HG03135 (cell line): ENCODE measurements at regions not wholly inside any gene's neighbourhood (a gene's known extent, or its start where the extent isn't known, plus 50 kb on each side); places are given as distances from the start of the nearest gene placed in this dataset.

ENCODE experiments used
- ATAC-seq: cut with Tn5 transposase; IDR thresholded peaks from one replicate; pipeline ENCODE4 v1.9.1; 2021; ENCODE audit warnings: mild to moderate bottlenecking, moderate library complexity; ENCODE audit not compliant: unreplicated experiment

DNA sequence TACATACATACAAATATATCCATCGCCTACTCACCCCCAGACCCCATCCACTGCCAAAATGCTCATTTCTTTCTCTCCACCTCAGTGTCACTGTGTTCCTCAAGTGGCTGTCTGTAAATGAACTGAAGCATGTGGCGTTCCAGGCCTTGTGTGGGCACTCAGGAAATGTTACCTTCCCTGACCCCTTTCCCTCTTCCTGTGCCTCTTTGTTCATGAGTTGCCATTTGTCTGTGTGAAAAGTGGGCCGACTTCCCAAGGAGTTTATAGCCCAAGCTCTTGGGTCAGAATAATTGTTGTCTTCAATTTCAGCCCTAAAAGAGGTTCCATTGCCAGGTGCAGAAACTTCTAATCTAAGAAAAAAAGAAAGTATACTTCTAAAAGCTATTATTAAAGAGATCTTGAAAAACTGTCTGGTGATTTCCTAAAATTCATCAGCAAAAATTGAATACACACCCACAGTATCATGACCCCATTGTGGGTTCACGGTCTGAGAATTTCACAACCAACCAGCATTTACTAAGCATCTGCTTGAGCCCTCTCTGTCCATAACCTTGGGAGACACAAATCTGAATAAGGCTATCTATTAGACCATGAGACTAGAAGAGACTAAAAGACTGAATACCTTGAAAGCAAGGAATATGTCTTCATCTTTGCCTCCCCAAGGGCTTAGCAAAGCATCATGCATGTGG, 201.4 kb upstream of the EEA1 start:
- no peak for ATAC-seq

DNA sequence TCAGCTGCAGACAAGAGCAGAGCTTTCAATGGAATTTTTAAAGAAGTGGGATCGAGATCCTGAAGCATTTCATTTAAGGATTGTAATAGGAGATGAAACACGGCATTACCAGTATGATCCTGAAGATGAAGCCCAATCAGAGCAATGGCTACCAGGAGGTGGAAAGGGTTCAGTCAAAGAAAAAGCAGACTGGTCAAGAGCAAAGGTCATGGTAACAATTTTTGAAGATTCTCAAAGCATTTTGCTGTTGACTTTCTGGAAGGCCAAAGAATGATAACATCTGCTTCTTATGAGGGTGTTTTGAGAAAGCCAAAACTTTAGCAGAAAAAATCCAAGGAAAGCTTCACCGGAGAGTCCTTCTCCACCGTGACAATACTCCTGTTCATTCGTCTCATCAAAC, 204.3 kb upstream of the EEA1 start:
- no peak for ATAC-seq

DNA sequence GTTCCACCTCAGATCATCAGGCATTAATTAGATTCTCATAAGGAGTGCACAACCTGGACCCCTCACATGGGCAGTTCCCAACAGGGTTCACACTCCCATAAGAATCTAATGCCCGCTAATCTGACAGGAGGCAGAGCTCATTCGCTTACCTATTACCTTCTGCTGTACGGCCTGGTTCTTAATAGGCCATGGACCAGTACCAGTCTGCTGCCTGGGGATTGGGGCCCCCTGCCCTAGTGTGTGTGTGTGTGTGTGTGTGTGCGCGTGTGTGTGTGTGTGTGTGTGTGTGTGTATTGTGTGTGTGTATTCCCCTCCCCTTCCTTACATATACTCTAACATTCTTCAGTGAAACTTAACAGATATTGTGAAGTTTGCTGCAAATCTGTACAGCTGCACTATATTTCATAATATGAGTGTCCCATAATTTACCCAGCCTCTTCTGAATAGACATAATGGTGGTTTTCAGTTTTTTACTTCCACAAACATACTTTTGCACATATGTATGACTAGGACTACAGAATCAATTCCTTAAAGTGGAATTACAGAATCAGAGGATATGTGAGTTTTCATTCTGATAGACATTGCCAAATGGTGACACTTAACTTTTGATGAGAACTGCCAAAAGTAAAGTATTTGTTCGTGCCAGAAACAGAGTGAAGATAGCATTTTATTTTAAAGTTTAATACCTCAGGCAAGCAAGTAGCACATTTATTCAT, 205.2 kb upstream of the EEA1 start:
- ATAC-seq, result no peak

DNA sequence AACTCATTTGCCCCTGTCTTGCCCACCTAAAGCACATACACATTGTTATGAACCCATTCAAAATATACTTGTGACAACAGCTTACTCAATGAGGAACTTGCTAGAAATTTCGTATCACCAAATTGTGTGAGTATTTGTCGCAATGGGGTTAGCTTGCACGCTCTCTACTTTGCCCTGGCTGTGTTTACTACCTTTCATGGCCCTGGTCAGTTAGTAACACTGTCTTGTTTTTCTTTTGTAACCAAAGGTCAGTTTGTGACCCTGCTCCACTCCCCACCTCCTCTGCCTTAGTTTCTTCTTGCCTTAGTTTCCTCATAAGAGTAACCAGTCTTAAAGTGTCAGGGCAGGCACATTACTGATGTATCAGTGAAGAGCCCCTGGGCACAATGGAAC, 205.8 kb upstream of the EEA1 start:
- no peak for ATAC-seq

DNA sequence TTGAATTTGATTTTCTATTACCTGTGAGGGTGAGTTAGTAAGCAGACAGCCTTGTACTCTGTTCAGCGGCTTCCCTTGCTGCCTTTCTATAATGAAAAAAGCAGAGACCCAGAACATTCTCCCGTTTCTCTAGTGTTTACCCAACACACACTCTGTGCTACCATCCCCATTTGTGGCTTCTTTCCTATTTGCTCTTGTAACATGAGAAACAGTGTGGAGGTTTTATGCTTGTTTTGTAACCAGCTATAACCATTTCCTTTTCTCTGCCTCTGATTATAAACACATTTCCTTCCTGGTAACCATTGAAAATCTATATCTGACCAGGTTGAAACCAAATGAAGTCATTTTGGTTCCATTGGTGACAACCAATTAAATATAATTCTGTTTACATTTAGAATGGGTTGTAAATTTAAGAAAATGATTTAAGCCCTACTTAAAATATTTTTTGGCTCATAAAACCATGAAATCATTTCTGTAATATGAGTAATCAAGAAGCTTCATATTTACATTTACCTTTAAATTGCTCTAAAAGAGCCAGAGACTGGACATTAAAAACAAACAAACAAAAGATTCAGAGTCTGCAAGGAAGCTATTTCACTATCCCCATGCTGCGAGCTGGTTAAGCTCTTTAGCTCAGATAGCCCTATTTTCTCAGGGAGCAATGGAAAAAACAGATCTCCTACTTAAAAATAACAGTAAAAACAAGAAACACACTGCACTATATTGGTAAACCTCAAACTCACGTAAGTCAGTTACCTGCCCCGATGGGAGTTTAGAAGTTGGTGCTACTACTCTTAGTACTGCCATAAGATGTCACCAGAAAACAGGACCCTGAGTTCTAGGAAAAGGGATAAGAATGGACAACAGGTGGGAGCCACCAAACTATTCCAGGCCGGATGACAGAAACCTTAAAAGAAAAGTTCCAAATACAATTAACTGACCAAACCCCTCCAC, 206.5 kb upstream of the EEA1 start:
- no peak for ATAC-seq

DNA sequence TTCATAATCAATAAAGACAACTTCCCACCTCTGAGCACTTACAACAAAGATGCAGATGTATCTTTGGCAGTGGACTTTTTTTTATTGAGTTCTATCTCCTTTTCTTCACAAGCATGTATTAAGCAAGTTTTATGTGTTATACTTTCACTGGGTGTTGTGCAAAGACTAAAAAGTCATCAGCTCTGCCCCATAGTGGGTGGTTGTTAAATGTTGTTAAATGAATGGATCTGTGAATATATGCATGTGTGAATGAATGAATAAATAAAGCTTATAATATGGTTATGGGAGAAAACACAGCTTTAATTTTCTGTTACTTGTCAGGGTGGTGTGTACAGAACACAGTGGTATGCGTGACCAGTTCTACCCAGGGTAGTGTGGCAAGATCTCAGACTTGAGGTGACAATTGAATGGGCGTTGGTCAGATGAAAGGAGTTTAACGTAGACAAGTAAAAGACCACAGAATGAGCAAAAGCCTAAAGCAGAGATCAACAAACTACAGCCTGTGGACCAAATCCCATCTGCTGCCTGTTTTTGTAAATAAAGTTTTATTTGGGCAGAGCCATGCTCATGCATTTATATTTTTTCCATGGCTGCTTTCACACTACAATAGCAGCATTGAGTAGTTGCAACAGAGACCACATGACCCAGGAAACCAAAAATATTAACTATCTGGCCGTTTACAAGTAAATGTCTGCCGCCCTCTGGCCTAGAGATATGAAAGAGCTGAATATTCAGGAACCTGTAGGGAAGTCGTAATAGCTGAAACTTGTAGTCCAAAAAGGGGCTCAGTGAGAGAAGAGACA, 207.4 kb upstream of the EEA1 start:
- ATAC-seq, result no peak

DNA sequence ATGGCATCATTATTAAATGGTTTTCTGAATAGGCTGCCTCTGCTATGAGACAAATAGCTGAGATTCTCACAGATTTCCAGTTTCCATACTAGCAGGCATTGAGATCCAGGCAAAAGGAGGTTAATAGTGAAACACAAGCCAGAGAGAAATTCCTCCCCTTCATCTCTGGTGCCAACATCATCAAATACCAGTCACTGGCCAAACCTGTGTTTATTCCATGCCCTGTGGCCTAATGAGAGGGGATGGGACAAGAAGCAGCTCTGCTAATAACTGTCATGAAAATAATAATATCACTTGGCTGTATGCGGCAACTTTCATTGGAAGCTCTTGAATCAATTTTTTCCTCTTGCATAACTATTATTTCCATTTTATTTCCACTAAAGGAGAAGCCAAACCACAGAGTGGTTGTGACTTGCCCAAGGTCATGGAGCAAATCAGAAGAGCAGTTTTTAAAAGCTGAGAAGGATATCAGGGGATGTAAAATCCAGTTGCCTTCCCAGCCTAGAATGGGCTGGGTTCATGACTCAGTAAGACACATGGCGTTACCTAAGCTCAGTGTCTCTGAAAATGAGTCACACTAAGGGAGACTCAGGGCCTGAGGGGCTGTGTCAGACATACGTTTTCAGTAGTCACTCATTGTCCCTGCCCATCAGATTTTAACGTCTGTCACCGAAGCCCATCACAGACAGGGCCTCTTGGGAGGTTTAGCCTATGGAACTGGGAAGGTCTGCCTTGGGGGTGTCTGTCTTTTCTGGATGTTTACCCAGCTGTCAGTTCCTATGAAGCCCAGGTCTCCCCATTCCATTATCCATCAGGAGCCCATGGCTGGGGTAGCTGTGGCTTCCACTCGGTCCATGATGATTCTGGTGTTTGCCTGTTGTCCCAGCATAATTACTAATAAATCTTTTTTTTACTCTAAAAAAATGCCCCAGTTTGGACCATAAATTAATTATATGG, 208.8 kb upstream of the EEA1 start:
- ATAC-seq, result no peak

DNA sequence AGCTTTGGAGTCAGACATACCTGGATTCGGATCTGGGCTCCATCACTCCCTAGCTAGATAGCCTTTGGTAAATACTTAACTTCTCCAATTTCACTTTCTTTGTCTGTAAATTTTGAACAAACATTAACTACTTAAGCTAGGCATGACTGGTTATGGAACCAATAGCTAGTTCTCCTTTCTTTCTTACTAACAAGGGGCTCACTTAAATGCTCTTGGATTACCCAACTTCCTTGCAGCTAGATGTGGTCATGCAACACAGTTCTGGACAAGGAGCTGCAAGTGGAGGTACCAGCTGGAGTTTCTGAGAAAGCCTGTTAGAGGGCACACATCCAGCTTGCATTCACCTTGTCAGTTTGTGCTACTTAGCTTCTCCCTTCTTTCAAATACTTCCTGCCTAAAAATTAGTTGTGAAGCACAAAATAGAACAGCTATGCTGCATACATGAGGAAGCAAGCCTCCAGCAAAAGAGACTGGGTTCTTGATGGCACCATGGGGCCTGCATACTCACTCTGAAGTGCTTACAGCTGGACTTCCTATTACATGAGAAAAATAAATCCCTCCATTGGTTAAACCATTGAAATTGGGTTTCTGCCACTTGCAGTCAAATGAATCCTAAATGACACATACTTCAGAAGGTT, 210.1 kb upstream of the EEA1 start:
- ATAC-seq, result peak; percentile 70

DNA sequence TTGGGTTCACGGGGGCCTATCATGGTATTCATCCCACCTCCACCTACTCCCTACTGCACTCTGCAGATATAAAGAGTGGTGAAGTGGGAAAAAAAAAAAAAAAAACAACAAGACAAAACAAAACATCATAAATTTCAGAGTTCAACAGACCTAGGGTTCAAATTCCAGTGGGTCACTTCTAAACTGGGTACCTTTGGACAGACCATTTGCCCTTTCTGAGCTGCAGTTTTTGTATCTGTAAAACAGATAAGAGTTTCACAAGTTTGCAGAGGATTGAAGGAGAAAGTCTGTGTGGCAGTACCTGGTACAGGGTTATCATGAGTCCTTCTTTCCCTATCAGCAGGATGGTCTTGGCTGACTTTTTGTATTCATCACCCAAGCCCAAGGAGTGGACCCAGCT, 211.2 kb upstream of the EEA1 start:
- ATAC-seq, result no peak

DNA sequence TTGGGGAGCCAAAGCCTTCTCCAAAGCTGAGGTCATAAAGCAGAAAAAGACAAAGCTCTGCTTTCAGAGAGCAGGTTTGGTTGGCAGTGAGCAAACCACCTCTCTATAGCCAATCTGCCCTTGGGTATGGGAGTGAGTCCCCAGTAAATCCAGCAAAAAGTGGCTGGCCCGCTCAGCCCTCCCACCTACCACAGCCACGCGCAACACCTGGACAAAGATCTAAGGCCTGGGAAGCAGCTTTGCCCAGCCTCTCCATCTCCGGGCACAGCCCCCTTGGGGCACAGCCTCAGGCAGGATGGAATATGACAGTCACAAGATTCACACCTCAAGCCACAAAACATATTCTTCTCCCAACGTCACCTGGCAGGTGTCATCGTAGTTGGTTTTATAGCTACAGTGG, 211.7 kb upstream of the EEA1 start:
- ATAC-seq, result no peak

DNA sequence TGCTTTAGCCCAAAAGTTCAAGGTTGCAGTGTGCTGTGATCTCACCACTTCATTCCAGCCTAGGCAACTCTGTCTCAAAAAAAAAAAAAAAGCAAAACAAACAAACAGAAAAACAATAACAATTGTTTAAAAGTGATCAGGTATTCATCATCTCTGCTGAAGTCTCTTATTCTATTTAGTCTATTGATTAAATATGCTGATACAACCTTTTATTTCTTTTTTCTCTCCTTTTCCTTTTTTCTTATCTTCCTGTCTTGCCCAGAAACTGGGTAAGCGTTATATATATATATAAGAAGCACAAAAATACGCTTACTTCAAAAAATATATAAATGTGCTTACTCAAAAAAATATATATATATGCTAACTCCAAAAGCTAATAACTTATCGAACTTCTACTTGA, 213.8 kb upstream of the EEA1 start:
- no peak for ATAC-seq

DNA sequence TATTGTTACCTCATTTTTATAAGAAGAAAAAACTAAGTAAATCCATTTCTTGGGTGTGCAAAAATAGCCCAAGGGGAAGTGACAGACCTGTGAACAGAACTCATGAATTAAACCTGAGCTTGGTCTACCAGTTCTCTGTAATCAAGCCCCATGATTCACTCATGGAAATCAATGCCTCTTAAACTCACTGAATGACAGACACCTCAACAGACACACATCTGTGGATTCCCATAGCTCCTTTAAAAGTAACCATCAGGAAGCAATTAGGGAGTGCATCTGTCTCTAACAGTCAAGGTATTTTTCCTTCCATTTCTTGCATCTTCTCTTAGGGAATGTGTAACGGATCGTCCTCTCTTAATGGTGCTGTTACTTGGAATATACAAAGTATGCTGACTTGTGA, 215.0 kb upstream of the EEA1 start:
- ATAC-seq, result no peak

DNA sequence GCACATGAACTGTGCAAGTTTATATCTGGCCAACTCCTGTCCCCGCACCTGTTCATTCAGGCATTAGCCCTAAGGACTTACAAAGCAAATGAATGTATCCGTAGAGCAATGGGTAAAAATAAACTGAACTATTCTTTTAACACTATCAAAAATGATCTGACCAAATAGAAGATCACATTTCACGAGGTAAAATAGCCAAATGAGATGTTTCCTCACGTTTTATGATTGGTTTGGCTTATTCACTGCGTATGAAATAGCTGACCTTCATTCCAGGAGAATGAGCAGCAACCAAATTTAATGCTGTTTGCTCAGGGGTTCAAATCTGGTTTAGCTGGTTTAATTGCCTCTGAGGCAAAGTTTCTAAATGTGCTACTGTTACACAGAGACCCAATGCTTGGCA, 216.0 kb upstream of the EEA1 start:
- ATAC-seq, result no peak

DNA sequence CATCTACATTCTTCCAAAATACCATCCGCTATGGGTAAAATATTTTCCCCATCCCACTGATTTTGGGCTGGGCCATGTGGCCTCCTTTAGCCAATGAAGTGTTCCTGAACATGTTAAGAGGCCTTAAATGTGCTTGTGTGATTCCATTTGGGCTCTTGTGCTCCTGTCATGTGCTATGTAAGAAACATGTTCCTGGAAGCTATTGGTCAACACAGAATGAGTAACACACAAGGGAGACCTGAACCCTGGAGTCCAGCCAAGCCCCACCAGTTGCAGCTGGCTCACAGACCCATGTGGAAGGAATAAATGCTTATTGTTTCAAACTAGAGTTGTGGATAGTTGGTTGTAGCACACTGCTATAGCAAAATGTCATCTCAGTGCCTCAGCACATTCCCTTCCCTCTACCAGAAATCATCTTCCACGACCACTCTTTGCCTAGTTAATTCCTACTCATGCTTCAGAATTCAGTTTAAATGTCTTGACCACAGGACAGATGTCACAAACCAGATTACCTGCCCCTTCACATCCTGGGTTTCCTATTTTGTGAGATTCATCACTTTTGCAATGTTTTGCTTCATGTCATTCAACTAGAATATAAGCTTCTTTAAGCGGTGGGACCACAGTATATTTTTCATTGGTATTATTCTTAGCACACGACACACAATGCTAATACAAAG, 217.3 kb upstream of the EEA1 start:
- ATAC-seq, result no peak

DNA sequence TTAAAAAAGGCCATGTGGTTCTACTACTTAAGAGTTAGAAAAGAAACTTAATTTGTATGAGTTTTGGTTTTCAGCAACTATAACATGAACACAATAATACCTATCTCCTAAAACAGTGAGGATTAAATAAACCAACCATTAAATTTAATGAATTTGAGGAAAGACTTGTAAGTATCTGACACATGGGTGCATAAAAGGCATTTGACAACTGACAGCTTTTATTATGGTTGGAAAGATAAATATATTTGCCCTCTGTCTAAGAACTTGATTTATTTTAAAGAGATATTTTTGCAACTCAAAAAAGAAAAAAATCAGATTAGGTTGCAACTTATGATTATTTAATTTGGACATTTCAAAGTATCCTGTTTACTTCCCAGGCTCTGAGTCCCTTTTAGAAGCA, 217.9 kb upstream of the EEA1 start:
- no peak for ATAC-seq

DNA sequence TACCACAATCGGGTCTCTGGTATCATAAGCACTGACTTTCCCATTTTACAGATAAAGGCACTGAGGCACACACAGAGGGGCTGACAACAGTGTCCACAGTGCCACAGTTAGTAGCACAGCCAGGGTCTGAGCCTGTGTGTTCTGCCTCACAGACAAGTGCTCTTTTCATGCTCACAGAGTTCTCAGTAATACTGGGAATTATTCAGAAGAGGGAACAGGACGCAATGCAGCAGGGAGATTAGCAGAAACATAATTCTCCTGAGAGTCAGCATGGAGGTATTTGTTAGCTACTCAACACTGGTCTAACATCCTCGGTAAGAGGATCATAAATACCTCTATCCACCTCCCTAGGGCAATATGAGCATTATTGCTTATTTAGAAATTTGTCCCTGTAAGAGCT, 219.3 kb upstream of the EEA1 start:
- ATAC-seq, result no peak

DNA sequence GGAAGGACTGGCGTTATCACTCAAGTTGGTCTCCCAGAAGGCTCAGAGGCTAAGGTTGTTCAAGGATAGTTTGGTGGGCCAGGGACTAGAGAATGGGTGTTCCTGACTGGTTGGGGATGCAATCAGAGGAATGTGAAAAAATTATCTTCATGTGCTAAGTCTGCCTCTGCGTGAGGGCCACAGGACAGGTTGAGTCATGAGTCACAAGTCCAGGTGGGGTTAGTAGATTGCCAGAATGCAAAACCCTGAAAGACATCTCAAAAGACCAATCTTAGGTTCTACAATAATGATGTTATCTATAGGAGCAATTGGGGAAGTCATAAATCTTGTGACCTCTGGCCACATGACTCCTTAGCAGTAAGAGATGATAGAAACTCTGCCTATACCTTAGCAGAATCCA, 220.1 kb upstream of the EEA1 start:
- no peak for ATAC-seq

DNA sequence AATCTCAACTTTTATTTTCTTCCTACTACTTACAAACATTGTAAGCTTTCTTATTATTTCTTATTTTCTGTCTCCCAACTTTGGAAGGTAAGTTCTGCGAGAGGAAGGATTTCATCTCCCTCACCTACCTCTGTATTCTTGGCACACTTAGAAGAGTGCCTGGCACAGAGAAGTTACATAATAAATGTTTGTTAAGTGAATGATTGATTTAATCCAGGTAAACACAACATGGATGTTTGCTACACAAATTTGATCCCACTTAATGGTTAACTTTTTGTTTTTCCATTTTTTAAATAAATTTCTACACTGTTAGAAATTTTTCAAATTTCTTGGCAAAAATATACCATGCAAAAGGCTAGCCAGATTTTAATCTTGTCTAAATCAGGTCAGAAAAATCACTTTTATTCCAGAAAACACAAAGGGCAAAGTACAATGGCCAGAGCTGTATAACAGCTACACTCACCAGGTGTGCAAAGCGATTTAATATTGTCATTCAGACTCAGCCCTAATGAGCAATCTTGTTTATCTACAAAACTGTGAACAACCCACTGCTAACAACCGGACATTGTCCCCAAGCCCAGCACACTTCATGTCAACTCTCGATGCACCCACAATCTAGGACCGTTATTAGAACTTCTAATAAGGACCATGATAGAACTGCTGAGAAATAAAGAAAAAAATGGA, 222.1 kb upstream of the EEA1 start:
- ATAC-seq, result no peak
